Naive thymus-derived CD4-positive, alpha-beta T cell (primary cell): ENCODE measurements at regions not wholly inside any gene's neighbourhood (a gene's known extent, or its start where the extent isn't known, plus 50 kb on each side); places are given as distances from the start of the nearest gene placed in this dataset.

Experiments used
- ATAC-seq: fragments of 150-1000 bp; cut with Tn5 transposase; 2 replicates; pipeline ENCODE4 v1.10.0; 2021; ENCODE audit warnings: mild to moderate bottlenecking, moderate library complexity
- CTCF ChIA-PET: fragments of 350-600 bp; sonication (Branson Sonifier 250); formaldehyde crosslinking; loops from one replicate; lab custom pipeline; 2021; ENCODE audit warnings: antibody characterized with exemption; lab: Charles Lee
- POLR2A ChIA-PET: fragments of 350-600 bp; sonication (Branson Sonifier 250); formaldehyde crosslinking; loops from one replicate; lab custom pipeline; 2021; ENCODE audit warnings: antibody characterized with exemption, inconsistent platforms; lab: Charles Lee
- DNase-seq, 9 donors: peaks; one replicate each; pipeline versions ENCODE4 v3.0.0 to v3.0.0-alpha.2; 2020 to 2022; ENCODE audit warnings: mixed read lengths in 1 of 9
- H3K27ac ChIP-seq: one replicate; pipeline ENCODE4 v1.7.0; 2013; ENCODE audit warnings: mild to moderate bottlenecking, low read depth, low read length, moderate library complexity
- H3K27me3 ChIP-seq, 2 donors: one replicate each; pipeline ENCODE4 v1.7.0; 2013; ENCODE audit warnings: low read length in 2 of 2, mild to moderate bottlenecking in 2 of 2, moderate library complexity in 2 of 2; ENCODE audit not compliant: control insufficient read depth in 2 of 2, insufficient read depth in 2 of 2
- H3K36me3 ChIP-seq, 3 experiments: 1 replicate in 2 of 3; 2 replicates in 1 of 3; pipeline ENCODE4 v1.7.0; 2013; ENCODE audit warnings: low read length in 3 of 3, mild to moderate bottlenecking in 3 of 3, moderate library complexity in 1 of 3; ENCODE audit not compliant: insufficient read depth in 3 of 3, control insufficient read depth in 2 of 3
- H3K4me1 ChIP-seq, 2 donors: one replicate each; pipeline ENCODE4 v1.7.0; 2013; ENCODE audit warnings: low read length in 2 of 2, mild to moderate bottlenecking in 2 of 2, moderate library complexity in 1 of 2; ENCODE audit not compliant: control insufficient read depth in 2 of 2, insufficient read depth in 2 of 2
- H3K4me3 ChIP-seq: 2 replicates; pipeline ENCODE4 v1.7.0; 2013; ENCODE audit warnings: mild to moderate bottlenecking, low read length
- H3K9me3 ChIP-seq, 3 experiments: 1 replicate in 2 of 3; 2 replicates in 1 of 3; pipeline ENCODE4 v1.7.0; 2013; ENCODE audit warnings: low read length in 3 of 3; ENCODE audit not compliant: control insufficient read depth in 2 of 3
- H3K27ac Mint-ChIP-seq, 9 donors: one replicate each; pipeline ENCODE4 v1.8.0; 2020 to 2022; ENCODE audit warnings: mixed read lengths in 9 of 9, mild to moderate bottlenecking in 8 of 9, moderate library complexity in 5 of 9, inconsistent platforms in 2 of 9
- H3K27me3 Mint-ChIP-seq, 5 donors: one replicate each; pipeline ENCODE4 v1.8.0; 2021 to 2022; ENCODE audit warnings: mixed read lengths in 5 of 5, mild to moderate bottlenecking in 1 of 5
- H3K36me3 Mint-ChIP-seq, 5 donors: one replicate each; pipeline ENCODE4 v1.8.0; 2020 to 2022; ENCODE audit warnings: mixed read lengths in 5 of 5, mild to moderate bottlenecking in 3 of 5, inconsistent platforms in 1 of 5
- H3K4me1 Mint-ChIP-seq, 7 donors: one replicate each; pipeline ENCODE4 v1.8.0; 2020 to 2022; ENCODE audit warnings: mixed read lengths in 7 of 7, mild to moderate bottlenecking in 3 of 7, inconsistent platforms in 1 of 7
- H3K4me3 Mint-ChIP-seq, 10 donors: one replicate each; pipeline ENCODE4 v1.8.0; 2020 to 2022; ENCODE audit warnings: mild to moderate bottlenecking in 10 of 10, mixed read lengths in 10 of 10, moderate library complexity in 6 of 10, inconsistent platforms in 2 of 10
- H3K9me3 Mint-ChIP-seq, 11 donors: one replicate each; pipeline ENCODE4 v1.8.0; 2020 to 2022; ENCODE audit warnings: mixed read lengths in 11 of 11, mild to moderate bottlenecking in 4 of 11, inconsistent platforms in 1 of 11, moderate library complexity in 1 of 11
- intact Hi-C, 2 donors: fragments of 100-400 bp; cut with micrococcal nuclease; formaldehyde crosslinking; loops; one replicate each; pipeline ENCODE4 v1.15.1; 2023

GRCh38 chr6:100962466-100962865 is 81.3 kb upstream of the ASCC3 start:
- ATAC-seq (no peak), DNase-seq (no peak)
- ChIA-PET CTCF (no interaction called here), POLR2A (no interaction called here)
- Mint-ChIP-seq H3K4me3 (no peak overlapping the region), H3K9me3 (peaks cover 0 to 3% (median 0%) of the 10 kb centered on the region in 11 donors), H3K27me3 (peaks cover 0 to 29% (median 21%) of the 10 kb centered on the region in 5 donors), H3K36me3 (no peaks in the 10 kb centered on the region), H3K27ac (no peak overlapping the region), H3K4me1 (no peaks in the 10 kb centered on the region)
- Histone ChIP-seq H3K27me3 (no peaks in the 10 kb centered on the region), H3K4me1 (no peaks in the 10 kb centered on the region), H3K36me3 (no peaks in the 10 kb centered on the region), H3K9me3 (no peaks in the 10 kb centered on the region), H3K27ac (no peak overlapping the region), H3K4me3 (no peak overlapping the region)
- intact Hi-C loops: no loop called here

DNA sequence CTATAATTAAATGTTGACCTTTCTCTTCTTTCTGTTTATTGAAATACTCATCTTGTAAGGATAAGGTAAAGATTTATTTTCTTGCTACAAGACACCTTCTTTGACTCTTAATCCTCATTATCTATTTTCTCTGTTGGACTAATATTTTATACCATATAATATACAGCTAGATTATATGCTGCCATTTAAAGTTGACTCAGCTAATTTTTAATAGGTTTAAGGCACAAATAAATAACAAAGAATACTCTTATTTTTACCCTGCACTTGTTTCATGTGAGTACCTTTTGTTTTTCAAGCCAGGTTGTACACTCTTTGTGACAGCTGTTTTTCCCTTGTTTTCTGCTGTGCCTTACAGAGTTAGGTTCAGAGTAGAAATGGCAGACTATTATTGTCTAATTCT is 83.9 kb upstream of the ASCC3 start:
- H3K36me3 ChIP-seq: no peaks in the 10 kb centered on the region

GRCh38 chr6:100968949-100969348 is 87.8 kb upstream of the ASCC3 start:
- ChIA-PET CTCF (no interaction called here), POLR2A (no interaction called here)
- H3K4me1 Mint-ChIP-seq: no peaks in the 10 kb centered on the region
- DNase-seq: no peak
- no peak for ATAC-seq
- H3K36me3 ChIP-seq: no peaks in the 10 kb centered on the region
- H3K27me3 ChIP-seq: no peaks in the 10 kb centered on the region
- intact Hi-C loops: no loop called here
- no peak overlapping the region for H3K27ac ChIP-seq
- peaks cover 0 to 4% (median 0%) of the 10 kb centered on the region in 5 donors for H3K36me3 Mint-ChIP-seq
- H3K9me3 ChIP-seq: no peaks in the 10 kb centered on the region
- no peak overlapping the region for H3K27ac Mint-ChIP-seq
- no peak overlapping the region for H3K4me3 Mint-ChIP-seq
- H3K27me3 Mint-ChIP-seq: peaks cover 0 to 26% (median 10%) of the 10 kb centered on the region in 5 donors
- no peak overlapping the region for H3K4me3 ChIP-seq
- H3K4me1 ChIP-seq: no peaks in the 10 kb centered on the region
- H3K9me3 Mint-ChIP-seq: peaks cover 9 to 43% (median 12%) of the 10 kb centered on the region in 11 donors

More for the DNA sequence above, 83.9 kb upstream of the ASCC3 start:
- H3K27me3 ChIP-seq: no peaks in the 10 kb centered on the region
- ATAC-seq: no peak
- H3K4me1 ChIP-seq: no peaks in the 10 kb centered on the region
- Mint-ChIP-seq H3K27ac (no peak overlapping the region), H3K4me3 (no peak overlapping the region), H3K36me3 (peaks cover 0 to 4% (median 0%) of the 10 kb centered on the region in 5 donors), H3K27me3 (peaks cover 0 to 37% (median 21%) of the 10 kb centered on the region in 5 donors), H3K4me1 (no peaks in the 10 kb centered on the region), H3K9me3 (peaks cover 3 to 20% (median 5%) of the 10 kb centered on the region in 11 donors)
- ChIA-PET POLR2A (no interaction called here), CTCF (no interaction called here)
- DNase-seq: no peak
- intact Hi-C loops: no loop called here
- no peak overlapping the region for H3K4me3 ChIP-seq
- H3K27ac ChIP-seq: no peak overlapping the region
- no peaks in the 10 kb centered on the region for H3K9me3 ChIP-seq

- H3K4me3 ChIP-seq: no peak overlapping the region
- H3K36me3 ChIP-seq: no peaks in the 10 kb centered on the region
- POLR2A ChIA-PET: no interaction called here
- no peak overlapping the region for H3K27ac ChIP-seq
- no peak overlapping the region for H3K4me3 Mint-ChIP-seq
- peaks cover 0 to 3% (median 0%) of the 10 kb centered on the region in 5 donors for H3K36me3 Mint-ChIP-seq
- H3K27me3 ChIP-seq: no peaks in the 10 kb centered on the region
- intact Hi-C loops: no loop called here
- peaks cover 0 to 11% (median 3%) of the 10 kb centered on the region in 11 donors for H3K9me3 Mint-ChIP-seq
- no peaks in the 10 kb centered on the region for H3K4me1 ChIP-seq
- H3K9me3 ChIP-seq: no peaks in the 10 kb centered on the region
- CTCF ChIA-PET: no interaction called here
- ATAC-seq (no peak), DNase-seq (no peak)
- H3K4me1 Mint-ChIP-seq: no peaks in the 10 kb centered on the region
- H3K27ac Mint-ChIP-seq: no peak overlapping the region
- H3K27me3 Mint-ChIP-seq: peaks cover 0 to 6% (median 0%) of the 10 kb centered on the region in 5 donors
Measured at GRCh38 chr6:100979267-100979666, 98.1 kb upstream of the ASCC3 start.

- no peak overlapping the region for H3K27ac ChIP-seq
- CTCF ChIA-PET: no interaction called here
- H3K27me3 ChIP-seq: no peaks in the 10 kb centered on the region
- peaks cover 0 to 3% (median 0%) of the 10 kb centered on the region in 5 donors for H3K36me3 Mint-ChIP-seq
- H3K4me1 Mint-ChIP-seq: no peaks in the 10 kb centered on the region
- ATAC-seq (no peak), DNase-seq (no peak)
- no peak overlapping the region for H3K4me3 ChIP-seq
- H3K36me3 ChIP-seq: no peaks in the 10 kb centered on the region
- no peak overlapping the region for H3K4me3 Mint-ChIP-seq
- H3K9me3 ChIP-seq: no peaks in the 10 kb centered on the region
- POLR2A ChIA-PET: no interaction called here
- no peaks in the 10 kb centered on the region for H3K4me1 ChIP-seq
- H3K9me3 Mint-ChIP-seq: peaks cover 0 to 6% (median 2%) of the 10 kb centered on the region in 11 donors
- intact Hi-C loops: no loop called here
- H3K27me3 Mint-ChIP-seq: peaks cover 0 to 6% (median 0%) of the 10 kb centered on the region in 5 donors
- no peak overlapping the region for H3K27ac Mint-ChIP-seq
Measured at GRCh38 chr6:100980949-100981348, 99.8 kb upstream of the ASCC3 start.

GRCh38 chr6:100986921-100987320 is 105.8 kb upstream of the ASCC3 start:
- no peaks in the 10 kb centered on the region for H3K36me3 ChIP-seq
- H3K9me3 ChIP-seq: no peaks in the 10 kb centered on the region
- Mint-ChIP-seq H3K9me3 (peaks cover 0 to 3% (median 0%) of the 10 kb centered on the region in 11 donors), H3K27ac (no peak overlapping the region), H3K4me3 (no peak overlapping the region), H3K27me3 (peaks cover 0 to 15% (median 0%) of the 10 kb centered on the region in 5 donors), H3K36me3 (peaks cover 0 to 3% (median 0%) of the 10 kb centered on the region in 5 donors), H3K4me1 (no peaks in the 10 kb centered on the region)
- H3K4me3 ChIP-seq: no peak overlapping the region
- ChIA-PET CTCF (no interaction called here), POLR2A (no interaction called here)
- no peak overlapping the region for H3K27ac ChIP-seq
- no peaks in the 10 kb centered on the region for H3K4me1 ChIP-seq
- DNase-seq: no peak
- intact Hi-C loops: no loop called here
- ATAC-seq: no peak
- H3K27me3 ChIP-seq: no peaks in the 10 kb centered on the region

DNA sequence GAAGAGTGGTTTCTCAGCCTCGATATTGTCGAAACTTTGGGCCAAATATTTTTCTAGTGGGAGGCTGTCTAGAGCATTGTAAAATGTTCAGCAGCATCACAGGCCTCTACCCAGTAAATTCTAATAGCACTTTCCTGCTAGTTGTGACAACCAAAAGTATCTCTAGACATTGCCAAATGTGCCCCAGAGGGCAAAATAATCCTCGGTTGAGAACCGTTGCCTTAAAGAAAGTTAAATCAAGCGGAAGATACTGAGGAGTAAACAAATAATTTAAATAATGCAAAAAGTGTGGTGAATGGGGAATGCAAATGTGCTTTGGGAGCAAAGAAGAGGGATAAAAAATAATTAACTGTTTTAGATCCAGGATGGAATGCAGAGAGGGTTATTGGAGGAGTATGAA is 106.4 kb upstream of the ASCC3 start:
- no peak overlapping the region for H3K4me3 ChIP-seq
- no peaks in the 10 kb centered on the region for H3K4me1 Mint-ChIP-seq
- H3K27me3 ChIP-seq: no peaks in the 10 kb centered on the region
- H3K36me3 ChIP-seq: no peaks in the 10 kb centered on the region
- H3K27ac ChIP-seq: no peak overlapping the region
- H3K9me3 ChIP-seq: no peaks in the 10 kb centered on the region
- H3K9me3 Mint-ChIP-seq: peaks cover 0 to 5% (median under 1%) of the 10 kb centered on the region in 11 donors
- ATAC-seq (no peak), DNase-seq (no peak)
- ChIA-PET POLR2A (no interaction called here), CTCF (no interaction called here)
- no peak overlapping the region for H3K27ac Mint-ChIP-seq
- peaks cover 0 to 16% (median 0%) of the 10 kb centered on the region in 5 donors for H3K27me3 Mint-ChIP-seq
- intact Hi-C loops: no loop called here
- no peaks in the 10 kb centered on the region for H3K4me1 ChIP-seq
- no peak overlapping the region for H3K4me3 Mint-ChIP-seq
- peaks cover 0 to 3% (median 0%) of the 10 kb centered on the region in 5 donors for H3K36me3 Mint-ChIP-seq
